NAMALWA (cell line): ENCODE measurements at regions not wholly inside any gene's neighbourhood (a gene's known extent, or its start where the extent isn't known, plus 50 kb on each side); places are given as distances from the start of the nearest gene placed in this dataset.
"Not testable (repeated sequence)": the region's sequence is repeated elsewhere in the genome, so short reads cannot be mapped to it uniquely, and the experiment has no call there.

ENCODE experiments used
- DNase-seq: peaks from one replicate; pipeline ENCODE4 v3.0.0-alpha.2; 2015; ENCODE audit warnings: low spot score

DNA sequence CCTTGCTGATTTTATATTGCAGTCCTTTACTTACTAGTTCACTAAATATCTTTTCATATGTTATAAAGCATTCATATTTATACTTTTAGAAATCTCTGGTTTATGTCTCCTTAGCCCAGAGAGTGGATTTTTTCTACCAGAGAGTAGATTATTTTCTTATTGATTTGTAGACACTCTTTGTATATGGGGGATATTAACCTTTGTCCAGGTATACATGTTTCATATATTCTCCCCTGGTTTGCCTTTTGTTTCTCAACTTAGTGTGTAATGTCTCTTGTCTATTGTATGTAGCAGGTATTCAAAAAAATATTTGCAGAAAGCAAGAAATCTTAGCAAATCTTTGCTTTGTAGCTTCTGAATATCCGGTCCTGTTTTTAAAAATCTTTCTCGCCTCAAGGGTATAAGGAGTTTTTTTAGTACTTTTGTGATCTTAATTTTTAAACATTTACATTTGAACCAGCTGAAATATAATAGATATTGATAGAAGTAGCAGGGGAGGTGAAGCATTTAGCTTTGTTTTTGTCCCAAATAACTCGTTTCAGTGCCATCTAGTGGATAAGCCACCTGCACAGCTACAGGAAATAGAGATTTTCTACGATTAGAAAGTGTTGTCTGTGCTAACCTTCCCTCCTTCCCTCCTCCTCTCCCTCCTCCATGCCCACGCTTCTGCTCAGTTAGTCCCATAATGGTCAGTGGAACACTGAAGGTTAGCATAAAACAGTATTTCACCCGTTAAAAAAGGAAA, 97.0 kb downstream of the PHETA1 start:
- peak; percentile 29 for DNase-seq

DNA sequence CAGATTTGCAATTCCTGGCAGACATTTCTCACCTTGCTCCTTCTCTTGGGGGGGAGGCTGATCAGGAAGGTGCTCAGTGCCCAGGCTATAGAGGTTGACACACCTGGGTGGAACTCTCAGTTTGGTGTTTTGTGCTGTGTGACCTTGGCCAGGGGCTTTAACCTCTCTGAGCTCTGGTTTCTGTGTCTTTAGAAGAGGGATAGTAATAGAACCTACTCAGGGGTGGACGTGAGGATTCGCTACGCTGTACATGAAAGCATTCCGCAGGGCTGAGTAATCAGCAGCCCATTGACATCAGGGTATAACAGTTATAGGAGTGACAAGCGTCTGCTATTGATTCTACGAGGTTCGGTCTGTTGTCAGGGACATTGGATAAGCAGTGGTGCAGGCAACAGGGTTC, 98.1 kb downstream of the PHETA1 start:
- DNase-seq: no peak

DNA sequence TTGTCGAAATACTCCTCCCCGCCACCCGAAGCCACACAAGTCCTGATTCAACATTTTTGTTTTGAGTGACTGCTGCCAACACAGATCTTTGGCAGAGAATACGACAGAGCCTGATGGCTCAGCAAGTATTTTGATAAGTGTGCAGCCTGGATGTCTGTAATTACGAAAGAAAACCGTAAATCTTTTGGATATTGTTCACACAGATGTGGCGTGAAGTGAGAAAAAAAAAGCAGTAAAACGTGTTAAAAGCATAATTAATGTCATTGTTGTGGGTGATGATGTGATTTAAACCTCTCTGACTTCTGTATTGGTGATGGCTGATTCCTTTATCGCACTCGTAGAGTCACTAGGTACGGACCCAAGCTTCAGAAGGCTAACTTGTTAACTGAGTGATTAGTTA, 98.7 kb downstream of the PHETA1 start:
- DNase-seq: no peak

DNA sequence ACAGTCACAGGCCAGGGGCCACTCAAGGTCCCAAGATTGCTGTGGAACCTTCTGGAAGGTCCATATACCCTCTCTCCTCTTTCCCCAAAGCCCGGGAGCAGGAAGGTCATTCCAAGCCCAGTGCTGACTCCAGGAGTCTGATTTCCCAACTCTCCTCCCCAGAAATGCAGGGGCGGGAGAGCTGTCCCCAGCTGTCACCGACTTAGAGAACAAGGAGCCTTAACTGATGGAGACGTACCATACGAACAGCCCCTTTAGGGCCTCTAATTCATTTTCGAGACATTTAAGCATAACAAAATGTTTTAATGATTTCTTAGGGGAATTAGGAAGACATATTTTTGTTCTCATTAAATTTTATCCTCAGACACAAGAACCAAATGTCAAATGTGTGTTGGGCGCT, 99.2 kb downstream of the PHETA1 start:
- no peak for DNase-seq

DNA sequence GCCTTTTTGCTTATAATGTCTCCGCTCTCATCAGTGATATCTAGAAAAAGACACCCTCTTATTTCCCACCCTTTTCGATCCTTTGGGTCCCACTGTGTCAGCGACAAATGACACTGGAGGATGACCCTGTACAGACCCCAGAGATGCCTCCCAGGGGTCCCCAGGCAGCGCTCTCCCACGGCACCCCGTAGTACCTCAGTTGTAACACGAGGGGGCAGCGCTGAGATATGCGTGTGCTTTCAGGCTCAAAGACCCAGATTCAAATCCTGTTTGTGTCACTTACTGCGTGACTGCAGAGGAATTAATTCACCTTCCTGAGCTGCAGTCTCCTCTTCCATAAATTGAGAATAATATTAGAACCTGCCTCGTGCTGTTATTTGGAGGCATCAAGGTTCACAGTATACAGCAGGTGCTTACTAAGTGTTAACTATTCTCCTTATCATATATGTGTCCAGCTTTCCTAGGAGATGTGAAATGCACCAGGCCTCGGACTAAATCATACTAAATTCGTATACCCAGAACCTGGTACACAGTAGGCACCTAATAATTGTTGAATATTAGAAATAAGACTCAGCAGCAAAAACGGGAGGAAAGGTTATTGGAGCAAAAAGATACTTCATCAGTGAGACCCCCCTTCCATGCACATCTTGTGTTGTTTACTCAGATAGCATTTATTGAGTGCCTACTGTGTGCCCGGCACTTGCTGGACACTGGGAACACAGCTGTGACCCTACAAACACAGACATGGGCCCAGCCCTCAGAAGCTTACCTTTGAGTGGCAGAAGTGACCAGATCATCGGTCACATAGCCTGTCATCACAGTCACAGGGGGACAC, 99.9 kb downstream of the PHETA1 start:
- peak; percentile 58 for DNase-seq

DNA sequence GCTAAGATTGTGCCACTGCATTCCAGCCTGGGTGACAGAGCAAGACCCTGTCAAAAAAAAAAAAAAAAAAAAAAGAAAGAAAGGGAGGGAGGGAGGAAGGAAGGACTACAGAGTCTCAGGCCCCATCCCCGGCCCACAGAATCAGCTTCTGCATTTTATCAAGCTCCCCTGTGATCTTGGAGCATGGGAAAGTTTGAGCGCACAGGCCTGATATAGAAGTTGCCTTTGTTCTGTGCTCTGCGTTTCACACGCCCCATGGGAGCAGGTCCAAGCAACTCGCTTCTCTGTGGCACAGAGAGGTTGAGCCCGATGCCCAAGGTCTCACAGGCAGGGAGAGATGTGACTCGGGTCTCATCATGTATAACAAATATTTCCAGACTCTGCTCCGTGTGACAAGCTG, 101.8 kb downstream of the PHETA1 start:
- DNase-seq: no peak

DNA sequence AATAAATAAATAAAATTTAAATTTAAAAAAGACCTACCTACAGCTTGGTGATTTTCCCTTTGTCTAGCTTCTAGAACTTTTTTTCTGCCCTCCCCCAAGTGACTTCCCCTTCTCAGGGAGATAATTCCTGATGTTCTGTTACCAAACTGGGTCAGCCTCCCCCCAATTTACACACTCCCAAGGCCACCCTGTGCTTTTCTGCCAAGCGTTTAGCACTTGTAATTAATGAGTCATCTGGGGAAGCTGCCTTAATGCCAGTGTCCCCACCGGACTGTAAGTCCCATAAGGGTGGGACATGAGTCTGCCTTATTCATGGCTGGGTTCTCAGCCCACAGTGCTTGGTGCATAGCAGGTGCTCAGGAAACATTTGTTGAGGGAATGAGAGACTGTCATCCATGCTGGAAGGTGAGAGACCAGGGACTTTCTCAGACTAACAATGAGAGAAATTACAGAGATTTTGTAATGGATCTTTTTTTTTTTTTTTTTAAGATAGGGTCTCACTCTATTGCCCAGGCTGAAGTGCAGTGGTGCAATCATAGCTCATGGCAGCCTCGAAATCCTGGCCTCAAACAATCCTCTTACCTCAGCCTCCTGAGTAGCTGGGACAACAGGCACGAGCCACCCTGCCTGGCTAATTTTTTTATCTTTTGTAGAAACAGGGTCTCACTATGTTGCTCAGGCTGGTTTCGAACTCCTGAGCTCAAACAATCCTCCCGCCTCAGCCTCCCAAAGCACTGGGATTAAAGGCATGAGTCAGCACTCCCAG, 106.8 kb downstream of the PHETA1 start:
- DNase-seq: no peak

DNA sequence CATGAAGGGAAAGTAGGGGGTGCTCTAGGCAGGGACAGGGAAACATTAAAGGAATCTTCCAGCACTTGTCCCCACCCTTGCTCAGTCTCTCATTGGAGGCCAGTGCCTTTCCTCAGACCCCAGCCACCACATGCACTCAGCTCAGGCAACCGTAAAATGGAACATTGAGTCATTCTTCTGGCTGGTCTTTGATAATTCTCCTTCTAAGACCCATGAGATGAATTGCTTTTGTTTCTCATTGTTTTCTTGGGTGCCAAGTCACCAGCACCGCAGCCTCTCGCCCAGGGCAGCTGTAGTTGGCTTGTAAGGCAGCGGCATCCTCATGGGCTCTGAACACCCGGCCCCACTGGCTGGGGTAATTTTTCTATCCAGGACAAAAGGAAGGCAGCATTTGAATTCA, 108.2 kb downstream of the PHETA1 start:
- DNase-seq: no peak

DNA sequence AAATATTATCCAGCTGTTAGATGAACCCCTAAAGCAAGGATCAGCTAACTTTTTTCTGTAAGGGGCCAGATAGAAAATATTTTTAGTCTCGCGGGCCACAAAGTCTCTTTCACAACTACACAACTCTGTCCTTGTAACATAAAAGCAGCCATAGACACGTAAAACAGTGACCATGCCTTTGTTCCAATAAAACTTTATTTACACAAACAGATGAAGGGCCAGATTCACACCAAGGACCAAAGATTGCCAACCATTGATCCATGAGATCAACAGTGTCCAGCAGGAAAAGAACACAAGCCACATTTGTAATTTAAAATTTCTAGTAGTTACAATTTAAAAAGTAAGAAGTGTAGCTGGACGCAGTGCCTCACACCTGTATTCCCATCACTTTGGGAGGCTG, 109.7 kb downstream of the PHETA1 start:
- DNase-seq: no peak

DNA sequence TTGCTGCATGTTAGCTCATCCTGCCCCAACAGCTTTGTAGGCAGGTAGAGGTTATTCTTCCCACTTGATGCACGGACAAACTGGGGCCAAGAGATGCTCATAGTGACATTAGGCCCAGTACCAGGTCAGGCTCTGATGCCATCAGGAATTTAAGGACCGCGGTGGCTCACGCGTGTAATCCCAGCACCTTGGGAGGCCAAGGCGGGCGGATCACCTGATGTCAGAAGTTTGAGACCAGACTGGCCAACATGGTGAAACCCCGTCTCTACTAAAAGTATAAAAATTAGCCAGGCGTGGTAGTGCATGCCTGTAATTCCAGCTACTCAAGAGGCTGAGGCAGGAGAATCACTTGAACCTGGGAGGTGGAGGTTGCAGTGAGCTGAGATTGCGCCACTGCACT, 110.8 kb downstream of the PHETA1 start:
- DNase-seq: not testable (repeated sequence)

DNA sequence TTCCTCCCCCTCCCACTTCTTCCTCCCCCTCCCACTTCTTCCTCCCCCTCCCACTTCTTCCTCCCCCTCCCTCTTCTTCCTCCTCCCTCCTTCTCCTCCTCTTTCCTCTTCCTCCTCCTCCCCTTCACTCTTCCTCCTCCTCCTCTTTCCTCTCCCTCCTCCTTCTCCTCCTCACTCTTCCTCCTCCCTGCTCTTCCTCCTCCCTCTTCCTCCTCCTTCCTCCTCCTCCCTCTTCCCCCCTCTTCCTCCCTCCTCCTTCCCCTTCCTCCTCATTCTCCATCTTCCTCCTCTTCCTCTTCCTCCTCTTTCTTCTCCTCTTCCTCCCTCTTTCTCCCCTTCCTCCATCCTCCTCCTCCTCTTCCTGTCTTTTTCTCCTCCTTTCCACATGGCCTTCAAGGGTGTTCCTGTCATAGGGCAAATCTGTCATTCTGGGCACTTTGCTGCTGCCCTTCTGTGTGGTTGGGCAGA, 111.4 kb downstream of the PHETA1 start:
- DNase-seq: no peak

DNA sequence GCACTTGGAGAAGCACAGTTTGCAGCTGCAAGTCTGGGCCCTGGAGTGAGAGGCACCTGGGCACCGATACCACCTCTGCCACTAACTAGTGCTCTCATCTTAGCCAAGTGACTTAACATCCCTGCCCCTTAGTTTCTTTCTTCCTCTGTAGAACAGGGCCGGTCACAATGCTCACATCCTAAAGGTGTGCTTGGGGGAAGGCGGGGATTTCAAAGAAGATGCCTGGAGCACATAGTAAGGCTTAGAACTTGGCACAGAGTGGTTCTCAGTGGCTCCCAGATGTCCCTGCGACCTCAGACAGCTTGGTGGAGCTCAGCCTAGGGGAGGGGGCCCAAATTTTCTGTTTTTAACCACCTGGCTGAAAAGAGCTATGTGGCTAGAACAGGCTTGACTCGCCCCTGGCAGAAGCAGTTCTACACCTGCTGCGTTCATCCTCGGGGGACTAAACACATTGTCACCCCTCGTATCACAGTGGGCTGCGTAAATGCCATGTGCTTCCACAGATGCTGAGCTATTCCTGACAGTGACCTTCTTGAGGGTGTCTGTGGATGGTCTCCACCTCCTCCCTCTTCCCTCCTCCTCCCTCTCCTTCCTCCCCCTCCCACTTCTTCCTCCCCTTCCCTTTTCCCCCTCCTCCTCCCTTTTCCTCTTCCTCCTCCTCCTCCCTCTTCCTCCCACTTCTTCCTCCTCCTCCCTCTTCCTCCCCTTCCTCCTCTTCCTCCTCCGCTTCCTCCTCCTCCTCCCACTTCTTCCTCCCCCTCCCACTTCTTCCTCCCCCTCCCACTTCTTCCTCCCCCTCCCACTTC, 112.1 kb downstream of the PHETA1 start:
- DNase-seq: peak; percentile 27

DNA sequence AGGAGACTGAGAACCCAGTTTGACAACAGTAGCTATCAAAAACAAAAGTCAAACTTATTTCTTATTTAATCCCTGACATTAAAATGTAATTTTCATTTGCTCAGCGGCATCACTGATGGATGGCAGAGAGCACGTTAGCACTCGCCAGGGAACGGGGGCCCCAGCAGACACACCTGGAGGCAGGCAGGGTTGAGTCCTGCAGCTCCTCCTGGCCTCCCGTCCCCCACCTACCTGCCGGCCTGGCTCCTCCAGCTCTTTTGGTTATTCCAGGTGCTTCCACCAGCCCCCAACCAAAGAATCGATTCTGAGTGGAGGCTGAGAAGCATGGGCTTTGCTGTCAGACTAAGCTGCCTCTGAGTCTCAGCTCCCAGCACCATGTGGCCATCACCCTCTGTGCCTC, 113.6 kb downstream of the PHETA1 start:
- DNase-seq: no peak

DNA sequence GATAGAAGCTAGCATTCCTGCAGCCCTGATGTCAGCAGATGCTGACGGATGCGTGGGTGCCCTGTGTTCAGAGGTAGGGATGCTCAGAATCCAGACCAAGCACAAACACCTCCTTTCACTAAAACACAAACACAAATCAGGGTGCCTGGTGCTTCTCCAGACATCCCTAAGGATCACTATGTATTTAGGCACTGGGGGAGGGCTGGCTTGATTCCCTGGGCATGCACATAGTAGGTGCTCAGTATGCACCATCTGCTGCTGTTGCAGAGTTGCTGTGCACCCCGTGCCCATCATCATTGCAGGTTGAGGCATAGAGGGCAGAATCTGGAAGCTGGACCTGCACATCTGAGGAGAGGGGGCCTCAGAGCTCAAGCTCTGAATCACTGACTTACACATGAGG, 114.8 kb downstream of the PHETA1 start:
- DNase-seq: no peak

DNA sequence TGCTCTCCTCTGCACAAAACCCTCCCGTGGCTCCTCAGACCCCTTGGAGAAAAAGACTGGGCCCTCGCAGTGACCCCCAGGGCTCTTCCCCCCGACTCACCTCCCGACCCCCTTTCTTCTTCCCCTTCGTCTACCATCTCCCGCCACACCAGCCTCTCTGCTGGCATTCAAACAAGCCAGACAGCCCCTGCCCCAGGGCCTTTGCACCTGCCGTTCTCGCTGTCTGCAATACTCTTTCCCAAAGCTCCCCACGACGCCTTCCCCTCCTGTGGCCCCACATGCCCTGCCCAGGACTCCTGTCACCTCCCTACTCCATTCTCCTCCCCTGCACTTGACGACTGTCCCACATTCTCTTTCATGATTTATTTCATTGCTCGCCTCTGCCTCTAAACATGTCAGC, 115.7 kb downstream of the PHETA1 start:
- DNase-seq: no peak

DNA sequence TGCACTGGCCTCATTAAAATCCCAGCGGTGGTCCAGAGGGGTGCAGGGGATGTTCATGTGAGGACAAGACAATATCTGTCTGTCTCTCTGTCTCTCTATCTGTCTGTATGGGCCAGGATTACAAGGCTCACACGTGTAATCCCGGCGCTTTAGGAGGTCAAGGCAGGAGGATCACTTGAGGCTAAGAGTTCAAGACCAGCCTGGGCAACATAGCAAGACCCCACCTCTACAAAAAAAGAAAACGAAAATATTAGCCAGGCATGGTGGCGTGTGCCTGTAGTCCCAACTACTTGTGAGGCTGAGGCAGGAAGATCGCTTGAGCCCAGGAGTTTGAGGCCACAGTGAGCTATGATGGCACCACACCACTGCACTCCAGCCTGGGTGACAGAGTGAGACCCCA, 117.1 kb downstream of the PHETA1 start:
- DNase-seq: no peak

DNA sequence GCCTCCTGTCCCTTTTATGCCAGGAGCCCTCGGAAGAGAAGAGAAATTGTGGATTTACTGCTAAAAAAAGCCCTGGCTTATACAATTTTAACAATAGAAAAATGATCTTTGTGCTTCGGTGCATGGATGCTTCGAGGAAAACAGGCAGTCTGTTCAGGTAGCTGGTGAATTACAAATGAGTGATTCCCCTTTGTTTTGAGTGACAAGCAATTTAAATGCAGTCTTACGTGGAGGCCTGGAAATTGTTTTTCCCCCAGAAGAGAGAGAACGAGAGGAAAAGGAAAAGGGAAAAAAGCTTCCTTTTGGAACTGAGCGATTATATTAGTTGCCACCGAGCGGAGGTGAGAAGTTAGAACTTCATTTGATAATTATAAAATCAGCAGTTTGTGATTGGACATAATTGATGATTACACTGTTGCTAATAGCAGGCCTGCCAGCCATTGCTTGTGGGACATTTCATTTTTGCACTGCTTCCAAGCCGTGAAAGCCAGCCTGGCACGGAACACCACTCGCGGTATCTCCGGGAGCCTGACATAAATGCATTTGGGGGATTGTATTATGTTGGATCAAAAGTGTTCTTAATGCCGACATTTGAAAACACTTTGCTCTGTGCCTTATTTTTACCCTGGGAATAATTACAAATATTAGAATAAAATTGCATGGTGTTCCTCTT, 117.7 kb downstream of the PHETA1 start:
- no peak for DNase-seq

DNA sequence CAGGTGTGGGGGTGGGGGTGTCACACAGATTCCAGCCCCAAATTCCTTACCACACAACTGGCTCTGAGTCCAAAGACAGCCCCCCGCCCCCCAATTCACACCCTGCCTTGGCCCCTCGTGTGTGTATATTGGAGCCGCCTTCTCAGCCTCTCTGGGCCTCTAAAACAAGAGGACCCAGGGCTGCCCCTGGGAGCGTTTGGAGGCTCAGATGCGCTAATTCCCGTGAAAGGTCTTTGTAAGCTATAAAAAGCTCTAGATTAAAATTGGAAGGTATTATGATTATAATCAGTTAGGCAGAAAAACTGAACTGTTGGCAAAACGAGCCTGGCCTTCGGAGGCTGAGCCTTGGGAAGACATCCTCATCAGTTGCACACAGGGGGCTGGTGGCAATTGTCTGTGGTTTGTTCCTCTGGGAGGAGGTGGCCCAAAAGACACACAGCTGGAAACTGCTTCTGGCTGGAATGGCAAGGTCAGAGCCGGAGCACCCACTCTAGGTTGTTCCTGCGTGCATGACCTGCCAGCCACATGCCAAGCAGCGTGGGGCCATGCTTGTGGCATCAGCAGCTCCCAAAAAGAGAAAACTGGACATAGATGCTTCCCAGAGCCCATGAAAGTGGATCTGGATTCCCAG, 118.5 kb downstream of the PHETA1 start:
- no peak for DNase-seq

DNA sequence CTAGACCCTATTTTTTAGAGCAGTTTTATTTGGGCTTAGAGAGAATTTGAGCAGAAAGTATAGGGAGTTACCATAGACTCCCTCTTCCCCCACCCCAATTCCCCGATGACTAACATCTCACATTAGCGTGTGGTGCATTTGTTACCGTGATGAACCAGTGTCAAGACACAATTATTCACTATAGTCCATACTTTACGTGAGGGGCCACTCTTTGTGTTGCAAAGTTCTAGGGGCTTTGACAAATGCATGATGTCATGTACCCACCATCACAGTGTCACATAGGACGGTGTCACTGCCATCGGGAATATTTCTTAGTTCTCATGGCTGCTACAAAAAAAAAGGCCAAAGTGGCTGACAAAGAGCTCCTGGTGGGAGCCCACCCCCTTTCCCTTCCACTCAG, 119.1 kb downstream of the PHETA1 start:
- no peak for DNase-seq

DNA sequence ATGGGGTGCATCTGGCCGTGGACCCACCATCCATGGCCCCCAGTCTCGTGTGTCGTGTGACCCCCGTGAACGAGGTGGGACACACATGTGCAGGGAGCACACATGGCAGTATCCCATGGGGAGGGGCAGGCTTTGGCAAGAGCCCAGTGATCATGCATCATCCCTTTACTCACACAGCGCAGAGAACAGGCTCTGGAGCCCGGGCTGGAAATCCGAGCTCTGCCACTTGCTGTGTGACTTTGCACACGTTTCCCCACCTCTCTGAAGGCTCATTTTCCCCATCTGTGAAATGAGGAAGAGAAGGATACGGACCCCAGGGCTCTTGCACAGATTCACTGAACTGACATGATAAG, 119.9 kb downstream of the PHETA1 start:
- no peak for DNase-seq
